HG02870 (cell line): ENCODE measurements at regions not wholly inside any gene's neighbourhood (a gene's known extent, or its start where the extent isn't known, plus 50 kb on each side); places are given as distances from the start of the nearest gene placed in this dataset.
A peak's percentile ranks its signal among the peaks of the same experiment; 100 is the strongest.

Source experiments
- ATAC-seq: cut with Tn5 transposase; IDR thresholded peaks from one replicate; pipeline ENCODE4 v1.9.1; 2021; ENCODE audit warnings: mild to moderate bottlenecking, moderate library complexity; ENCODE audit not compliant: unreplicated experiment

- peak; percentile 98 for ATAC-seq
These were observed 215.5 kb upstream of the USP25 start for GRCh38 chr21:15514073-15514946.

- ATAC-seq = no peak
These were observed 213.9 kb upstream of the USP25 start for GRCh38 chr21:15515908-15516307.

GRCh38 chr21:15517394-15517793 is 212.4 kb upstream of the USP25 start:
- ATAC-seq = no peak

GRCh38 chr21:15520811-15521643 is 208.8 kb upstream of the USP25 start:
- ATAC-seq = no peak

- ATAC-seq = no peak
These were observed 208.2 kb upstream of the USP25 start for GRCh38 chr21:15521644-15522001.

GRCh38 chr21:15522148-15522547 is 207.6 kb upstream of the USP25 start:
- no peak for ATAC-seq

GRCh38 chr21:15524855-15525254 is 204.9 kb upstream of the USP25 start:
- no peak for ATAC-seq

GRCh38 chr21:15526798-15527197 is 203.0 kb upstream of the USP25 start:
- ATAC-seq = no peak

- no peak for ATAC-seq
These were observed 201.4 kb upstream of the USP25 start for GRCh38 chr21:15528346-15528745.

- ATAC-seq = no peak
These were observed 197.8 kb upstream of the USP25 start for GRCh38 chr21:15531986-15532385.

- ATAC-seq = no peak
These were observed 196.2 kb upstream of the USP25 start for GRCh38 chr21:15533618-15534017.

GRCh38 chr21:15534450-15534886 is 195.3 kb upstream of the USP25 start:
- ATAC-seq = no peak

- no peak for ATAC-seq
These were observed 190.4 kb upstream of the USP25 start for GRCh38 chr21:15539376-15539775.

GRCh38 chr21:15543473-15543872 is 186.3 kb upstream of the USP25 start:
- no peak for ATAC-seq

GRCh38 chr21:15549671-15550070 is 180.1 kb upstream of the USP25 start:
- ATAC-seq = no peak

GRCh38 chr21:15552914-15553494 is 176.8 kb upstream of the USP25 start:
- ATAC-seq = no peak

- no peak for ATAC-seq
These were observed 171.9 kb upstream of the USP25 start for GRCh38 chr21:15557925-15558324.

GRCh38 chr21:15558884-15559283 is 170.9 kb upstream of the USP25 start:
- no peak for ATAC-seq

- no peak for ATAC-seq
These were observed 170.1 kb upstream of the USP25 start for GRCh38 chr21:15559660-15560059.

- ATAC-seq = no peak
These were observed 169.3 kb upstream of the USP25 start for GRCh38 chr21:15560383-15561056.

- no peak for ATAC-seq
These were observed 167.0 kb upstream of the USP25 start for GRCh38 chr21:15562748-15563147.
